Prostate gland (tissue), 2 donors: ENCODE measurements at regions not wholly inside any gene's neighbourhood (a gene's known extent, or its start where the extent isn't known, plus 50 kb on each side); places are given as distances from the start of the nearest gene placed in this dataset.

ENCODE experiments used
- DNase-seq: peaks from one replicate; pipeline ENCODE4 v3.0.0-alpha.2; 2019; ENCODE audit warnings: low spot score
- H3K27ac ChIP-seq, 2 donors: fragments of 200-600 bp; sonication (generic); 2 replicates each; pipeline ENCODE4 v1.5.1; 2017 to 2019
- H3K27me3 ChIP-seq: fragments of 200-600 bp; sonication (generic); replicated peaks from 2 replicates; pipeline ENCODE4 v1.5.1; 2019; ENCODE audit not compliant: insufficient read depth
- H3K36me3 ChIP-seq, 2 donors: fragments of 200-600 bp; sonication (generic); 1 replicate in 1 of 2; 2 replicates in 1 of 2; pipeline versions ENCODE4 v1.5.1 to v1.8.1; 2017 to 2019
- H3K4me1 ChIP-seq: fragments of 200-600 bp; sonication (generic); replicated peaks from 2 replicates; pipeline ENCODE4 v1.5.1; 2019
- H3K4me3 ChIP-seq, 2 donors: fragments of 200-600 bp; sonication (generic); 2 replicates each; pipeline ENCODE4 v1.5.1; 2017 to 2019
- H3K9me3 ChIP-seq: fragments of 200-600 bp; sonication (generic); 2 replicates; pipeline ENCODE4 v1.5.1; 2017
- CTCF ChIP-seq, 4 experiments: fragments of 200-600 bp in 2 of 4; fragments of 450-650 bp in 2 of 4; sonication (generic) in 2 of 4; IDR thresholded peaks; 1 replicate in 3 of 4; 2 replicates in 1 of 4; pipeline ENCODE4 v1.5.1; 2016 to 2019; ENCODE audit warnings: antibody characterized with exemption in 4 of 4, mild to moderate bottlenecking in 2 of 4, moderate library complexity in 2 of 4
- POLR2A ChIP-seq: fragments of 450-650 bp; IDR thresholded peaks from one replicate; pipeline ENCODE4 v1.6.1; 2016; ENCODE audit warnings: antibody characterized with exemption, mild to moderate bottlenecking
- POLR2AphosphoS5 ChIP-seq: sonication (generic); formaldehyde crosslinking; IDR thresholded peaks from one replicate; pipeline ENCODE4 v1.6.1; 2017; ENCODE audit warnings: antibody characterized with exemption
- WGBS: methylation state at CpG from one replicate; pipeline ENCODE4 v1.1.5; 2018; 5-methylcytosine and 5-hydroxymethylcytosine counted together
- intact Hi-C: fragments of 100-400 bp; cut with DNase I; formaldehyde crosslinking; loops from one replicate; pipeline ENCODE4 v1.14.2; 2022

- DNase-seq, result no peak
- no peak for TF ChIP-seq POLR2A
- TF ChIP-seq POLR2AphosphoS5, result no peak
- no peak for TF ChIP-seq CTCF (IDR thresholded peaks at IDR 0.05)
- H3K9me3 ChIP-seq, result no peaks in the 10 kb centered on the region
- no peak overlapping the region for H3K4me3 ChIP-seq
- no peaks in the 10 kb centered on the region for H3K36me3 ChIP-seq
- intact Hi-C loops, result no loop called here
- no peaks in the 10 kb centered on the region for H3K27me3 ChIP-seq
- no peaks in the 10 kb centered on the region for H3K4me1 ChIP-seq
- 91% methylated on average over 13 of the region's 13 CpGs for WGBS
- H3K27ac ChIP-seq, result no peak overlapping the region
These were observed 93.6 kb downstream of the LIPG start for GRCh38 chr18:49655266-49656072.

DNA sequence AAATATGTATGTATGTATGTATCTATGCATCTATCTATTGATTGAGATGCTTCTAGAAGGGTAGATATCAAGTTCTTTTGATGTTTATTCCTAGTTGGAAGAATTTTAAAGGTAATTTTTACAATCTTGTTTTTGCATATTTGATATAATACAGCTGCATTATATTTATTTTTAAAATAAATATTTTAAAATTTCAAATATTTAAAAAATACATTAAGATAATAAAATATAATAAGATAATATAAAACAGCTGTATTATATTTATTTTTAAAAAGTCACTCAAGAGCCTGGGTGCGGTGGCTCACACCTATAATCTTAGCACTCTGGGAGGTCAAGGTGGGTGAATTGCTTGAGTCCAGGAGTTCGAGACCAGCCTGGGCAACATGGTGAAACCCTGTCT lies 92.5 kb downstream of the LIPG start:
- Histone ChIP-seq H3K27me3 (no peaks in the 10 kb centered on the region), H3K4me1 (no peaks in the 10 kb centered on the region), H3K9me3 (no peaks in the 10 kb centered on the region), H3K27ac (no peak overlapping the region), H3K36me3 (no peaks in the 10 kb centered on the region), H3K4me3 (no peak overlapping the region)
- TF ChIP-seq CTCF (IDR thresholded peaks at IDR 0.05) (no peak), POLR2AphosphoS5 (no peak), POLR2A (no peak)
- 98% methylated on average over 2 of the region's 2 CpGs for WGBS
- no peak for DNase-seq
- intact Hi-C loops, result no loop called here

DNA sequence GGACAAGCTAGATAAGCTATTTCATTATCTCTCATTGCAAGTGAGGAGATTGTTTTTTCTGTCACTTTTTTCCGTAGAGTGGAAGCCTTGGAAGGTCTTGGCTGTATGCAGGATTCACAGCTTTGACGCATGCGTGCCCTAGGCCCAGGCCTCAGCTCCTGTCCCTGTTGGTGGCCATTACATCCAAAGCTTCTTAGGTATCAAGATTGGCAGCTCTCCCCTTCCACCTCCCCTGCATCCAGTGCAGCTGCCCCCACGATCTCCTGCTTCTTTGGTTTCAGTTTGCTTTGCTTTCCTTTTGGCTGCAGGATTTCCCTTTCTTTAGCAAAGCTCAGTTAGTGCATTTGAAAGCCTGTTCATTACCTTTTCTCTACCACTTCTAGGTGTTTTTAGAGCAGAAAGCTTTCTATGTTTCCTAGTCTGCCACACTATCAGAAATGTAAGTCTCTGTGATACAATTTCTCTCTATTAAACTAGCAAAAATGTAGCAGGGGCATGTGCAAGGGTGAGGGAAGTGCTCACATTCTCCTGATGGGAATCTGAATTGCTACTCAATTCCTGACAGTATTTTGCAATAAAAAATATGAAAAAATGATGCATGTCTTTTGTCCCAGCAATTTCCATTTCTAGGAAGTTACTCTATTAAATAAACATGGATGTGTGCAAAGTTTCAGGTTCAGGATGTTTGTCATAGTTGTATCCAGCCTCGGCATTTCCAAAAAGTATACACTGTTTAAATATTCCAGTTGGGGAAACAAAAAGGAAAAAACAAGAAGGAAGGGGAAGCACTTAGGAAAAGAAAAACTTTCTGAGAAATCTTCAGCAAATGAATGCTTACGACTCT lies 91.2 kb downstream of the LIPG start:
- Histone ChIP-seq H3K4me3 (no peak overlapping the region), H3K27ac (no peak overlapping the region), H3K9me3 (no peaks in the 10 kb centered on the region), H3K4me1 (no peaks in the 10 kb centered on the region), H3K27me3 (no peaks in the 10 kb centered on the region), H3K36me3 (no peaks in the 10 kb centered on the region)
- TF ChIP-seq POLR2AphosphoS5 (no peak), POLR2A (no peak), CTCF (IDR thresholded peaks at IDR 0.05) (no peak)
- DNase-seq, result no peak
- intact Hi-C loops, result no loop called here
- WGBS, result 65% methylated on average over 6 of the region's 6 CpGs

DNA sequence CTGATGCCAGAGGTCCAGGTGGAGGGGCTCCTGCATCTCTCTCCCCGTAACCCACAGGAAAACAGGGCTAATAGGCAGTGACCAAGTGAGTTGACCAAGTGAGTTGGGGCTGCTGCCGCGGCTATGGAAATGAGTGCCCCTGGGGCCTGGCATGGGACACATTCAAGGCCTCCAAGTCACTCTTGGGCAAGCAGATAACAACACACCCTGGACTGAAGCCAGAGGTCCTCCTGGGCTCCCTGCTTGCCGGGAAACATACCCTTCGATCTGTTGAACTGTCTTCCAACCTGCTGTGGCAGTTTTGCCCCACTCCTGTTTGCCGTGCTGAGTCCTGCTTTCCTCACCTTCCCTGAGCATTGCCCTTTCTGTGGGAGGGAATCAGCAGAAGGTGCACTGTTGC lies 89.2 kb downstream of the LIPG start:
- 87% methylated on average over 6 of the region's 6 CpGs for WGBS
- intact Hi-C loops, result no loop called here
- no peaks in the 10 kb centered on the region for H3K27me3 ChIP-seq
- no peaks in the 10 kb centered on the region for H3K9me3 ChIP-seq
- H3K4me1 ChIP-seq, result no peaks in the 10 kb centered on the region
- TF ChIP-seq POLR2AphosphoS5 (no peak), CTCF (IDR thresholded peaks at IDR 0.05) (no peak), POLR2A (no peak)
- DNase-seq, result no peak
- no peak overlapping the region for H3K4me3 ChIP-seq
- H3K27ac ChIP-seq, result no peak overlapping the region
- no peaks in the 10 kb centered on the region for H3K36me3 ChIP-seq
